ENCODE measurements at regions not wholly inside any gene's neighbourhood (a gene's known extent, or its start where the extent isn't known, plus 50 kb on each side); places are given as distances from the start of the nearest gene placed in this dataset.

GRCh38 chr4:101475246-101475645 is 127.9 kb upstream of the PPP3CA start:
- intact Hi-C loops (cut with DNase I, micrococcal nuclease) = no loop called here
- H3K27ac Mint-ChIP-seq = no peak overlapping the region
- Histone ChIP-seq H3K27ac (ENCODE audit: low read depth in 1 of 2, low read length in 2 of 2) (no peak overlapping the region), H3K27me3 (ENCODE audit: control insufficient read depth in 1 of 2, insufficient read depth in 2 of 2, low read length in 2 of 2) (no peaks in the 10 kb centered on the region), H3K4me3 (ENCODE audit: low read length) (no peak overlapping the region), H3K36me3 (ENCODE audit: insufficient read depth, low read length) (no peaks in the 10 kb centered on the region), H3K4me1 (ENCODE audit: insufficient read depth, low read length) (no peaks in the 10 kb centered on the region), H3K9me3 (ENCODE audit: control insufficient read depth in 1 of 2, insufficient read depth in 1 of 2, low read length in 2 of 2) (no peaks in the 10 kb centered on the region)
- TF ChIP-seq CTCF (IDR thresholded peaks at IDR 0.05) = no peak
- no peaks in the 10 kb centered on the region for H3K36me3 Mint-ChIP-seq (ENCODE audit: low read depth)
- DNase-seq = no peak
- ChIA-PET CTCF (interaction anchor here (1.6 kb wide), 1 partner anchor 9 kb away, joined by 3 read pairs; no protein-coding TSS in a partner anchor), POLR2A (no interaction called here)
- H3K9me3 Mint-ChIP-seq = no peaks in the 10 kb centered on the region
- peaks cover 12% of the 10 kb centered on the region for H3K27me3 Mint-ChIP-seq
- H3K4me3 Mint-ChIP-seq = no peak overlapping the region
- no peaks in the 10 kb centered on the region for H3K4me1 Mint-ChIP-seq (ENCODE audit: low read depth)
- ATAC-seq (ENCODE audit: poor library complexity) = no peak

DNA sequence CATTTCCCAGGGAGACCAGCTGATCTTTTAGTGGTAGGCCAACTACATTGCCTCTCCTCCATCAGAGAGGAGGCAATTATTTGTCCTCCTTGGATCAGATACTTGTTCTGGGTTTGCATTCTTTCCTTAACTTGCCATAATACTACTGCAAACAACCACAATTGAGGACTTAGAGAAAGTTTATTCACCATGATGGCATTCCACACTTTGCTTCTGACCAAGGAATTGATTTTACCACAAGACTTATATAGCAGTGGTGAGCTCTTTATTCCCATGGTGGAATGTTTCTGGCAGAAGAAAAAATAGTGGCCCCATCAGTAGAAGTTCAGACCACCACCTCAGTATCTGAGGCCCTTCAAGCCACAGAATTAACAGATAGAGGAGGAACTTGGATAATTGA is 123.9 kb upstream of the PPP3CA start:
- DNase-seq (no peak), ATAC-seq (ENCODE audit: poor library complexity) (no peak)
- Histone ChIP-seq H3K36me3 (ENCODE audit: insufficient read depth, low read length) (no peaks in the 10 kb centered on the region), H3K27me3 (ENCODE audit: control insufficient read depth in 1 of 2, insufficient read depth in 2 of 2, low read length in 2 of 2) (peaks cover 3 to 5% of the 10 kb centered on the region in 2 experiments), H3K4me1 (ENCODE audit: insufficient read depth, low read length) (no peaks in the 10 kb centered on the region), H3K4me3 (ENCODE audit: low read length) (no peak overlapping the region), H3K9me3 (ENCODE audit: control insufficient read depth in 1 of 2, insufficient read depth in 1 of 2, low read length in 2 of 2) (no peaks in the 10 kb centered on the region), H3K27ac (ENCODE audit: low read depth in 1 of 2, low read length in 2 of 2) (no peak overlapping the region)
- Mint-ChIP-seq H3K27ac (no peak overlapping the region), H3K4me3 (no peak overlapping the region), H3K27me3 (peaks cover 26% of the 10 kb centered on the region), H3K9me3 (no peaks in the 10 kb centered on the region), H3K4me1 (ENCODE audit: low read depth) (no peaks in the 10 kb centered on the region), H3K36me3 (ENCODE audit: low read depth) (no peaks in the 10 kb centered on the region)
- intact Hi-C loops (cut with DNase I, micrococcal nuclease) = no loop called here
- ChIA-PET POLR2A (no interaction called here), CTCF (no interaction called here)
- TF ChIP-seq CTCF (IDR thresholded peaks at IDR 0.05) = no peak

GRCh38 chr4:101464596-101464995 is 117.3 kb upstream of the PPP3CA start:
- H3K4me1 ChIP-seq (ENCODE audit: insufficient read depth, low read length) = no peaks in the 10 kb centered on the region
- Mint-ChIP-seq H3K27ac (no peak overlapping the region), H3K4me1 (ENCODE audit: low read depth) (no peaks in the 10 kb centered on the region), H3K9me3 (peaks cover 2% of the 10 kb centered on the region), H3K4me3 (no peak overlapping the region), H3K27me3 (peaks cover 21% of the 10 kb centered on the region), H3K36me3 (ENCODE audit: low read depth) (no peaks in the 10 kb centered on the region)
- intact Hi-C loops (cut with DNase I, micrococcal nuclease) = no loop called here
- no peak overlapping the region for H3K4me3 ChIP-seq (ENCODE audit: low read length)
- ChIA-PET CTCF (no interaction called here), POLR2A (no interaction called here)
- H3K27me3 ChIP-seq (ENCODE audit: control insufficient read depth in 1 of 2, insufficient read depth in 2 of 2, low read length in 2 of 2) = peaks cover 0 to 5% of the 10 kb centered on the region in 2 experiments
- ATAC-seq (ENCODE audit: poor library complexity) = no peak
- H3K9me3 ChIP-seq (ENCODE audit: control insufficient read depth in 1 of 2, insufficient read depth in 1 of 2, low read length in 2 of 2) = peaks cover 0 to 4% of the 10 kb centered on the region in 2 experiments
- H3K36me3 ChIP-seq (ENCODE audit: insufficient read depth, low read length) = no peaks in the 10 kb centered on the region
- H3K27ac ChIP-seq (ENCODE audit: low read depth in 1 of 2, low read length in 2 of 2) = no peak overlapping the region
- no peak for DNase-seq
- TF ChIP-seq CTCF (IDR thresholded peaks at IDR 0.05) = no peak

Measured in CD4-positive, alpha-beta T cell (primary cell).